ENCODE measurements at regions not wholly inside any gene's neighbourhood (a gene's known extent, or its start where the extent isn't known, plus 50 kb on each side); places are given as distances from the start of the nearest gene placed in this dataset.

GRCh38 chr4:181581983-181582382 lies 661.2 kb upstream of the TENM3 start:
- DNase-seq: no peak

DNA sequence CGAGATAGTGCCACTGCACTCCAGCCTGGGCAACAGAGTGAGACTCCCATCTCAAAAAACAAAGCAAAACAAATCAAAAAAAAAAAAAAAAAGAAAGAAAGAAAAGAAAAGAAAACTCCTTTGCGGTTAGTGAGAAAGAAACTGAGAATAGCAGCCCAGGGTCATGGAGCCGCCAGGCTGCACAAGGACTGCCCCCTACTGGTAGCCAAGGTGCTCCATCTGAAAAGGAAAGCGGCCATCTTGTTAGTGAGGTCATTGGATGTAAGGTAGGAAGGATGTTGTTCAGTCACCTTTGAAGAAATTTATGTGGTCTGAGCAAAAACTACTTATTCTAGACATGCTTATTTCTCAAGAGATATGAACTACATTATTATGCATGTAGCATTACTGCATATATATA lies 660.6 kb upstream of the TENM3 start:
- no peak for DNase-seq

DNA sequence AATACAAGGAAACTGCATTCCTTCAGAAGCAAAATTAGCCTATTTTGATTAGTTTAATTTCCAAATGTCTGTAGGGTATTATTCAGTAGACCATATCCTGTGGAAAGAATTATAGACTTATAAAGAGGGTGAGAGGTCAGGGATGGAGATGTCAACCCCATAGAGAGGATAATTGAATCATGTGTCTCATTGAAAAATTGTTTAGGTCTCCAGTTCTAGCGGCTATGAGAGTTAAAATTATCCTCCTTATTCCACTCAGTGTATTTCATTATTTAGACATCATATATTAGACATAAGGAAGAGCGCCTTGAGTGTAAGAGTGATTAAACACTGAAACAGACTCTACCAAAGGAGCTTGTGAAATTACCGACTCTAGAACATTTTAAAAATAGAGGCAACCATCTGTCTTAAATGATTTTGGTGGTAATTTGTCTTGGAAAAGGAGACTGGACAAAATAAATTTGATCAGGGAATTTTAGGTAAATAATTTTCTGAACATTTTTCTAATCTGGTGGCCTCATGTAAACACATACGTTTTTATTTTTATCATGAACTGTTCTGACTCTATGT lies 654.4 kb upstream of the TENM3 start:
- DNase-seq: no peak

GRCh38 chr4:181592221-181592745 lies 650.9 kb upstream of the TENM3 start:
- no peak for DNase-seq

DNA sequence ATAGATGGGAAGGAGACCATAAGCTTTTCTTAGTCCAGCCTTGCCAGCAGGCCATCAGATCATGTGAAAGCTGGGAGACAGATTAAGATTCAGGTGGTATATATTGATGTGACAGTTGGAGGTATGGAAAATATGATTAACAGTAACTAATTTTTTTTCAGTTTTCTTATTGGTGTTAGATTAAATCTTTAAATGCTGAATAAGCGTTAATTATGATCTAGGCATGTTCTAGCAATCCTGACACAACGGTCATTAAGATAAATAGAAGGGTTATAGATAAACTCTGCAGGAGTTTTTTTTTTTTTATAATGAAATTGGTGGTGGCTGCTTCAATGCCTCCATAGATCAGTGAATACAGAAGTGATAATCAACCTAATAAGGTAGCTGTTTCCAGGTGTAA lies 649.5 kb upstream of the TENM3 start:
- no peak for DNase-seq

GRCh38 chr4:181594188-181594587 lies 649.0 kb upstream of the TENM3 start:
- DNase-seq: no peak

DNA sequence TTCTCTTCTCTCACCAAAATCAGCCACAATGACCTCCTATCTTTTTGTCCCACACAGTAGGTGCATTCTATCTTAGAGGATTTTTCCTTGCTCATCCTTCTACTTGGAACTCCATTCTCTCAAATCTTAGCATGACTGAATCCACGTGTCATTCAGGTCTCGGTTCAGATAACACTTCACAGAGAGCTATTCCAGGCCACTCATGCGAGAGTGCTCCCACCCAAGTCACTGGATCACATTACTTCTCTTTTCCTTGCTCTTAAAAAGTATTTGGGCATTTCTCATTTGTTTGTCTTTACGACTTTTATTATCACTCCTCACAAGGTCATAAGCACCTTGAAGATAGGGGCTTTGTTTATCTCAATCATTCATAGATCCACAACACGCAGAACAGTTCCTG lies 647.5 kb upstream of the TENM3 start:
- DNase-seq: no peak

GRCh38 chr4:181597766-181598165 lies 645.4 kb upstream of the TENM3 start:
- no peak for DNase-seq

GRCh38 chr4:181599134-181599533 lies 644.1 kb upstream of the TENM3 start:
- DNase-seq: no peak

GRCh38 chr4:181601103-181601502 lies 642.1 kb upstream of the TENM3 start:
- no peak for DNase-seq

DNA sequence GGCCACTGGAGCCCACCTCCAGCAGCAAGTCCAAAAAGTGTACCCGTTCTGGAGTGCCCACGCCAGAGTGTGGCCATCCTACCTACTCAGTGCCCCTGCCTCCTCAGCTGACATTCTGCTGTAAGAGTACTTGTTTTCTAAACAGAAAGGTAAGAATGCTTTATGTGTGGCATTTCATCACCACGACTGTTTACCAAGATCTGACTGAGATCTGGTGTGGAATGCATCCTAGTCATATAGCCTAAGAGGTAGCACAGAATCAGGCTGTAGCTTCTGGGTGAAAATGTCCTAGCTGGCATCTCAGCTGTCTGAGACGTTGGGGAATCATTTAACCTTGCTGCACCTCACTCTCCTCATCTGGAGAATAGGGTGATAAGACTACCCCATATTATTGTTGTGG lies 638.7 kb upstream of the TENM3 start:
- DNase-seq: no peak

DNA sequence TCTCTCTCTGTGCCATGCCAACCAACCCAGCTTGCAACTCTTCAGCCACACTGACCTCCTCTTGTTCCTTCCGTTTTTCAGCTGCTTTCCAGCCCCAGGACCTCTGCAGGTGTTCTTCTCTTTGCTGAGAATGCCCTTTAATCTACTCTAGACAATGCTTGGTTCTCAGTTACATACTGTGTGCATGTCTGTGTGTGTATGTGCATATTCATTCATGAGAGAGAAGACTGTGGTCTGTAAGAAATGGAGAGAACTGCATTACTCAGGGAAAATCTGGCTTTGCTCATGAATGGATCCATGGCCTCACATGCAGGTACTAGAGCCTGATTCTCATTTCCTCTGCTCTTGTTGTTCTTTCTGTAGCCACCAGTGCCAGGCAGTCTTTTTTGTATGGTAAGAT lies 636.9 kb upstream of the TENM3 start:
- DNase-seq: no peak

GRCh38 chr4:181608181-181608580 lies 635.0 kb upstream of the TENM3 start:
- no peak for DNase-seq

GRCh38 chr4:181611033-181611711 lies 632.0 kb upstream of the TENM3 start:
- no peak for DNase-seq

- no peak for DNase-seq
Measured at GRCh38 chr4:181611946-181612600, 631.1 kb upstream of the TENM3 start.

- no peak for DNase-seq
Measured at GRCh38 chr4:181613200-181613599, 630.0 kb upstream of the TENM3 start.

GRCh38 chr4:181618038-181618618 lies 625.1 kb upstream of the TENM3 start:
- no peak for DNase-seq

DNA sequence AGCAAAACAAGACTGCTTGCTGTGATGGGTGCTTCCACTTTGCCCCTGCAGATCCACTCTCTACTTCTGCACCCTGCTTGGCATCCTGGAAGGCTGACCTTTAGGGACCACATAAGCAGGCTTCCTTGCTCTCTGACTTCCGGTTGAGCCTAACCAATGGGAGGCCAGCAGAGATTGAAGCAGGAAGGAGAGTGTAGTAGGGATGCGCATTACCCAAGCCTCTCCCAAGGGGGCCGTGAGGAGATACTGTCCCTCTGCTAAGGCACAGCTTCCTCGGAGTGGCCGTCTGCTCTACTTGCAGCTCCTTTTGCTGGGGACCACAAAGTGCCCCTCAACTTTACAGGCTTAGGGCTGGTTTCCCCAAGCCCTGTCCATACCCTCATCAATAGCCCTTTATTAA lies 624.3 kb upstream of the TENM3 start:
- no peak for DNase-seq

DNA sequence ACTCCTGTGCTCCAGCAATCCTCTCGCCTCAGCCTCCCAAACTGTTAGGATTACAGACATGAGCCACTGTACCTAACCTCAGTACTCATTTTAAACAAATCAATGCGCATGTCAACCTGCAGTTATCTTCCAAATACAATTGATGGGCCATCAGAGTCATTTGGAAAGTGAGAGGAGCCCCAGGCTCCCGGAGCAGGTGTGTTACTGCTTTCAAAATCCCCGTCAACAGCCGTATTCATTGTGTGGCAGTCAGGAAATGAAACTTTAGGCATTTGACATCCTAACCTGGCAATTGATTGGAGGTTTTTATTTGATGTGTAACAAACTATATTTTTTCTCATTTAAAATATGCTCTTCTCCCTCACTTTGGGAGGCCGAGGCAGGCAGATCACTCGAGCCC lies 623.6 kb upstream of the TENM3 start:
- no peak for DNase-seq

- no peak for DNase-seq
Measured at GRCh38 chr4:181637186-181638105, 605.8 kb upstream of the TENM3 start.

GRCh38 chr4:181643466-181643865 lies 599.7 kb upstream of the TENM3 start:
- DNase-seq: no peak

DNA sequence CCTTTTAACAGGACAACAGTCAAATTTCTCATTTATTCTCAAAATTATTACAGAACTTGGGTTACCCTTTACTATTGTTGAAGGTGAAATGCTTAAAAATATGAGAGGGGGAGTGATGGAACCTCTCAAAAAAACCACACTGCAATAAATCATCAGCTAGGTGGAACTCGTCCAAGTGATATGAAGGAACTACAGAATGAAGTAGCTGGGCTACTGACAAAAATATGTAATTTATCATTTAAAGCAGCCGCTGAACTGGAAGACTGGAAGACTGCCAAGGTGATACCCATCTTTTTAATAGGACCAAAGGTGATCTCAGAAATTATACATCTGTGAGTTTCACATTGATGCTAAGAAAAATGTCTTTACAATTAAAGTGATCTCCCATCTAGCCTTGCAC lies 597.7 kb upstream of the TENM3 start:
- DNase-seq: no peak

GRCh38 chr4:181646864-181647263 lies 596.3 kb upstream of the TENM3 start:
- no peak for DNase-seq
